SK-N-MC (cell line): ENCODE measurements at regions not wholly inside any gene's neighbourhood (a gene's known extent, or its start where the extent isn't known, plus 50 kb on each side); places are given as distances from the start of the nearest gene placed in this dataset.

Experiments
- EZH2 ChIP-seq: fragments of 200-600 bp; sonication (generic); IDR thresholded peaks from one replicate; pipeline ENCODE4 v1.6.1; 2017; ENCODE audit warnings: antibody characterized with exemption
- POLR2AphosphoS5 ChIP-seq: IDR thresholded peaks from 2 replicates; pipeline ENCODE4 v1.6.1; 2012; ENCODE audit warnings: mild to moderate bottlenecking, low read depth, low read length, borderline replicate concordance

GRCh38 chr7:145489609-145490008 is 627.0 kb upstream of the CNTNAP2 start:
- TF ChIP-seq POLR2AphosphoS5 (no peak), EZH2 (no peak)
